ENCODE measurements at regions not wholly inside any gene's neighbourhood (a gene's known extent, or its start where the extent isn't known, plus 50 kb on each side); places are given as distances from the start of the nearest gene placed in this dataset.
A peak's percentile ranks its signal among the peaks of the same experiment; 100 is the strongest.

DNA sequence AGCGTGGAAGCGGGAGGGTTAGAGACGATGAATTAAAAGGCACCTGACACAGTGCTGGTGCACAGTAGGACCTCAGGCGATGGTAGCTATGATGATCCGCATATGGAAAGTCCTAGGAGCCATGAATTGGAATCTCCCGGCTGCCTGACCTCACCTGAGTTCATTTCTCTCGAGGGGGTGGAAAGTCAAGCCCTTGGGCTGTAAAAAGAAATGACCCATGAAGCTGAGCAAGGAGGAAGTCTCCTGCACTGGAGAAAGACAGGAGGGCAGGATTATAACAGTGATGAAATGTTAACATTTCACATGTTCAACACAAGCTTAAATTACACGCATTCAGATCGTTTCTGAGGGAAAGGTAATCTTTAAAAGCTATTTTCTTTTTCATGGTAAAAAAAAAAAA is 481.2 kb downstream of the MATN1 start:
- Histone ChIP-seq H3K4me1 (ENCODE audit: control insufficient read depth, insufficient read depth, low read length) (peaks cover 15% of the 10 kb centered on the region), H3K4me3 (ENCODE audit: low read length) (no peak overlapping the region), H3K27ac (ENCODE audit: low read depth, low read length) (no peak overlapping the region), H3K9me3 (ENCODE audit: control insufficient read depth, low read length) (peaks cover 23% of the 10 kb centered on the region), H3K36me3 (ENCODE audit: control insufficient read depth, insufficient read depth, low read length) (no peaks in the 10 kb centered on the region), H3K9ac (ENCODE audit: extremely low read depth, low read length, poor library complexity, severe bottlenecking) (no peak overlapping the region), H3K27me3 (ENCODE audit: control insufficient read depth, insufficient read depth, low read length, poor library complexity, severe bottlenecking) (no peaks in the 10 kb centered on the region)
- H3K27me3 Mint-ChIP-seq (ENCODE audit: insufficient read depth): no peaks in the 10 kb centered on the region
- WGBS, 2 experiments (ENCODE audit: insufficient coverage in 1 of 2, insufficient read length in 1 of 2): 77 to 81% methylated on average over 6 to 8 of the region's 9 CpGs
- H3K4me3 Mint-ChIP-seq: no peak overlapping the region
- H3K9me3 Mint-ChIP-seq: peaks cover 17% of the 10 kb centered on the region
- H3K4me1 Mint-ChIP-seq: peaks cover 57% of the 10 kb centered on the region
- DNase-seq: peak; percentile 55
- peak overlapping the region; percentile 85 for H3K27ac Mint-ChIP-seq
- peaks cover 7% of the 10 kb centered on the region for H3K36me3 Mint-ChIP-seq (ENCODE audit: low read depth)
- TF ChIP-seq, protein P1, sequence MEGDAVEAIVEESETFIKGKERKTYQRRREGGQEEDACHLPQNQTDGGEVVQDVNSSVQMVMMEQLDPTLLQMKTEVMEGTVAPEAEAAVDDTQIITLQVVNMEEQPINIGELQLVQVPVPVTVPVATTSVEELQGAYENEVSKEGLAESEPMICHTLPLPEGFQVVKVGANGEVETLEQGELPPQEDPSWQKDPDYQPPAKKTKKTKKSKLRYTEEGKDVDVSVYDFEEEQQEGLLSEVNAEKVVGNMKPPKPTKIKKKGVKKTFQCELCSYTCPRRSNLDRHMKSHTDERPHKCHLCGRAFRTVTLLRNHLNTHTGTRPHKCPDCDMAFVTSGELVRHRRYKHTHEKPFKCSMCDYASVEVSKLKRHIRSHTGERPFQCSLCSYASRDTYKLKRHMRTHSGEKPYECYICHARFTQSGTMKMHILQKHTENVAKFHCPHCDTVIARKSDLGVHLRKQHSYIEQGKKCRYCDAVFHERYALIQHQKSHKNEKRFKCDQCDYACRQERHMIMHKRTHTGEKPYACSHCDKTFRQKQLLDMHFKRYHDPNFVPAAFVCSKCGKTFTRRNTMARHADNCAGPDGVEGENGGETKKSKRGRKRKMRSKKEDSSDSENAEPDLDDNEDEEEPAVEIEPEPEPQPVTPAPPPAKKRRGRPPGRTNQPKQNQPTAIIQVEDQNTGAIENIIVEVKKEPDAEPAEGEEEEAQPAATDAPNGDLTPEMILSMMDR (conservative IDR thresholded peaks at IDR 0.05): no peak

DNA sequence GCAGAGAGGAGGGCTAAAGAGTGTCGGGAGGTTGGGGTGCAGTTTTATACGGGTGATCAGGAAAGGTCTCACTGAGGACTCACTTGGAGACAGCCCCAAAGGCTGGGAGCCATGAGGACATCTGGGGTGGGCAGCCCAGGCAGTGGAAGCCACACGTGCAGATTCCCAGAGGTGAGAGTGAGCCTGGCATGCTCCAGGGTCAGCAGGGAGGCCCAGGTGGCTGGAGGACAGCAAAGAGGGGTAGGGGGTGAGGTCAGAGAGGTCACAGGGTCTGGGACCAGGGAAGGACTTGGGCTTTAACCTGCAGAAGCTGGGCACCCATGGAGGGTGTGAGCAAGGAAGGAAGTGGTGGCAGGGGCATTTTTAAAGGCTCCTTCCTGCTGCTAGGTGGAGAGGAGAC is 481.7 kb downstream of the MATN1 start:
- H3K27ac Mint-ChIP-seq: peak overlapping the region; percentile 77
- H3K27me3 Mint-ChIP-seq (ENCODE audit: insufficient read depth): no peaks in the 10 kb centered on the region
- Histone ChIP-seq H3K27ac (ENCODE audit: low read depth, low read length) (no peak overlapping the region), H3K4me1 (ENCODE audit: control insufficient read depth, insufficient read depth, low read length) (peaks cover 15% of the 10 kb centered on the region), H3K9ac (ENCODE audit: extremely low read depth, low read length, poor library complexity, severe bottlenecking) (no peak overlapping the region), H3K4me3 (ENCODE audit: low read length) (no peak overlapping the region), H3K27me3 (ENCODE audit: control insufficient read depth, insufficient read depth, low read length, poor library complexity, severe bottlenecking) (no peaks in the 10 kb centered on the region), H3K9me3 (ENCODE audit: control insufficient read depth, low read length) (peaks cover 27% of the 10 kb centered on the region), H3K36me3 (ENCODE audit: control insufficient read depth, insufficient read depth, low read length) (no peaks in the 10 kb centered on the region)
- H3K36me3 Mint-ChIP-seq (ENCODE audit: low read depth): peaks cover 7% of the 10 kb centered on the region
- 87 to 93% methylated on average over 2 to 3 of the region's 3 CpGs for WGBS, 2 experiments (ENCODE audit: insufficient coverage in 1 of 2, insufficient read length in 1 of 2)
- no peak for DNase-seq
- no peak overlapping the region for H3K4me3 Mint-ChIP-seq
- TF ChIP-seq, protein P1 (conservative IDR thresholded peaks at IDR 0.05): no peak
- peaks cover 18% of the 10 kb centered on the region for H3K9me3 Mint-ChIP-seq
- peaks cover 55% of the 10 kb centered on the region for H3K4me1 Mint-ChIP-seq

DNA sequence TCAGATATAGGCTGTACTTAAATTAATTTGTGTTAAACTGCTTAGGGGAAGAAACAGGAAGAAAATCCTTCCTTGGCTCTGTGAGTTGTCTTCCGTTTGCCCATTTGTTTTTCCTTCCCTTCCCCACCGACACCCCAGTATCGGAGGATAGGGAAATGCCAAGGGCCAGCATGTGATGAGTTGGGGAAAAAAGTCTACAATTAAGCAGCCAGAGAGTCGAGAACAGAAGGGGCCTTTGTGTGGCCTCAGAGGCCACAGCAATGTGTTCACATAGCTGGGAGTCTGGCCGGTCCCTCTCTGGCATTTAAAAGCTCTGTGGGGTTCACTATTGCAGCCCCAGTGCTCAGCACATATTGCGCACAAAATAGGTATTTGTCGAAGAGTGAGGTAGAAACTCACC is 489.3 kb downstream of the MATN1 start:
- no peak for DNase-seq
- WGBS, 2 experiments (ENCODE audit: insufficient coverage in 1 of 2, insufficient read length in 1 of 2): 80 to 93% methylated on average over 4 to 7 of the region's 7 CpGs
- H3K4me3 Mint-ChIP-seq: no peak overlapping the region
- H3K9me3 Mint-ChIP-seq: peaks cover 27% of the 10 kb centered on the region
- H3K4me3 ChIP-seq (ENCODE audit: low read length): no peak overlapping the region
- H3K27ac ChIP-seq (ENCODE audit: low read depth, low read length): no peak overlapping the region
- H3K9me3 ChIP-seq (ENCODE audit: control insufficient read depth, low read length): peaks cover 34% of the 10 kb centered on the region
- no peak overlapping the region for H3K9ac ChIP-seq (ENCODE audit: extremely low read depth, low read length, poor library complexity, severe bottlenecking)
- H3K27me3 ChIP-seq (ENCODE audit: control insufficient read depth, insufficient read depth, low read length, poor library complexity, severe bottlenecking): no peaks in the 10 kb centered on the region
- no peaks in the 10 kb centered on the region for H3K4me1 ChIP-seq (ENCODE audit: control insufficient read depth, insufficient read depth, low read length)
- no peaks in the 10 kb centered on the region for H3K36me3 ChIP-seq (ENCODE audit: control insufficient read depth, insufficient read depth, low read length)
- TF ChIP-seq, protein P1 (conservative IDR thresholded peaks at IDR 0.05): no peak
- no peak overlapping the region for H3K27ac Mint-ChIP-seq
- peaks cover 6% of the 10 kb centered on the region for H3K4me1 Mint-ChIP-seq
- peaks cover 7% of the 10 kb centered on the region for H3K36me3 Mint-ChIP-seq (ENCODE audit: low read depth)
- H3K27me3 Mint-ChIP-seq (ENCODE audit: insufficient read depth): no peaks in the 10 kb centered on the region

Data from endodermal cell (in vitro differentiated cells).